HepG2 (cell line): ENCODE measurements at regions not wholly inside any gene's neighbourhood (a gene's known extent, or its start where the extent isn't known, plus 50 kb on each side); places are given as distances from the start of the nearest gene placed in this dataset.

Experiments used
- EZH2 ChIP-seq: conservative IDR thresholded peaks from 2 replicates; pipeline ENCODE4 v1.6.1; 2012; ENCODE audit warnings: mild to moderate bottlenecking, low read depth, low read length, moderate library complexity
- HNRNPL ChIP-seq: fragments of 200-400 bp; formaldehyde crosslinking; IDR thresholded peaks from 2 replicates; pipeline ENCODE4 v1.6.1; 2017; ENCODE audit warnings: mild to moderate bottlenecking, low read depth, low read length
- SMYD3 ChIP-seq: sonication (generic); formaldehyde crosslinking; IDR thresholded peaks from 2 replicates; pipeline ENCODE4 v1.8.1; 2023; ENCODE audit warnings: mild to moderate bottlenecking, missing genetic modification reagents
- SNAPC2 ChIP-seq: sonication (generic); formaldehyde crosslinking; IDR thresholded peaks from 2 replicates; pipeline ENCODE4 v1.8.1; 2022; ENCODE audit warnings: mild to moderate bottlenecking, missing genetic modification reagents
- SNRNP70 ChIP-seq: fragments of 200-400 bp; formaldehyde crosslinking; IDR thresholded peaks from 2 replicates; pipeline ENCODE4 v1.6.1; 2017; ENCODE audit warnings: mild to moderate bottlenecking, low read depth, low read length, moderate library complexity
- SRF ChIP-seq: IDR thresholded peaks from 2 replicates; pipeline ENCODE4 v1.6.1; 2011; ENCODE audit warnings: mild to moderate bottlenecking, low read depth, low read length, moderate library complexity
- TBP ChIP-seq: sonication (generic); formaldehyde crosslinking; IDR thresholded peaks from 2 replicates; pipeline ENCODE4 v1.5.0; 2020; ENCODE audit warnings: missing genetic modification reagents
- USF2 ChIP-seq, 2 experiments: sonication (generic) in 1 of 2; formaldehyde crosslinking in 1 of 2; IDR thresholded peaks; 2 replicates each; pipeline versions ENCODE4 v1.5.1 to v1.6.1; 2011 to 2020; ENCODE audit warnings: borderline replicate concordance in 1 of 2, low read depth in 1 of 2, low read length in 1 of 2, mild to moderate bottlenecking in 1 of 2, missing genetic modification reagents in 1 of 2, moderate library complexity in 1 of 2
- ZFP36 ChIP-seq: fragments of 150-350 bp; IDR thresholded peaks from 2 replicates; pipeline ENCODE4 v1.6.1; 2018; ENCODE audit warnings: borderline replicate concordance, low read length, low read depth; ENCODE audit not compliant: partially characterized antibody
- ZNF547 ChIP-seq: sonication (generic); formaldehyde crosslinking; IDR thresholded peaks from 2 replicates; pipeline ENCODE4 v1.5.1; 2020; ENCODE audit warnings: mild to moderate bottlenecking, missing genetic modification reagents
- ZNF737 ChIP-seq: sonication (generic); formaldehyde crosslinking; IDR thresholded peaks from 2 replicates; pipeline ENCODE4 v1.5.0; 2020; ENCODE audit warnings: missing genetic modification reagents, mild to moderate bottlenecking, borderline replicate concordance
- ZSCAN29 ChIP-seq: sonication (generic); formaldehyde crosslinking; conservative IDR thresholded peaks from 2 replicates; pipeline ENCODE4 v1.4.0; 2020; ENCODE audit warnings: mild to moderate bottlenecking, missing genetic modification reagents
- TF ChIP-seq, protein P1 (sequence below): sonication (generic); formaldehyde crosslinking; IDR thresholded peaks from 2 replicates; pipeline ENCODE4 v1.5.0; 2020; ENCODE audit warnings: mild to moderate bottlenecking, missing genetic modification reagents, moderate library complexity

DNA sequence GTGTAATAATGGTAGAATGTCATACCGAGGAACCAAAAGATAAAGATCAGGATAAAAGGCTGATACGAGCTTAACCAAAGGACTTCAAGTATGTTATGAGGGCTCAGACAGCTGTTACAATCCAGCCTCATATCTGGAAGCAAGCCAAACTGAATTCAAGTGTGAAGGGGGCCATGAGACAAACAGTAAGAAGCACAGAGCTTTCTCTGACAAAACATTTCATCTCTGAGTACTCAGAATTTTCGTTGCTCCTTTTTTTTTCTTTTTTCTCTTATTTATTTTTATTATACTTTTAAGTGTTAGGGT, 52.9 kb upstream of the CD180 start:
- TF ChIP-seq SNRNP70, result no peak
- no peak for TF ChIP-seq SMYD3 (CRISPR knock-in tag)
- TF ChIP-seq ZNF547 (CRISPR knock-in tag), result no peak
- no peak for TF ChIP-seq SRF
- no peak for TF ChIP-seq ZFP36
- no peak for TF ChIP-seq TBP (CRISPR knock-in tag)
- TF ChIP-seq, protein P1, sequence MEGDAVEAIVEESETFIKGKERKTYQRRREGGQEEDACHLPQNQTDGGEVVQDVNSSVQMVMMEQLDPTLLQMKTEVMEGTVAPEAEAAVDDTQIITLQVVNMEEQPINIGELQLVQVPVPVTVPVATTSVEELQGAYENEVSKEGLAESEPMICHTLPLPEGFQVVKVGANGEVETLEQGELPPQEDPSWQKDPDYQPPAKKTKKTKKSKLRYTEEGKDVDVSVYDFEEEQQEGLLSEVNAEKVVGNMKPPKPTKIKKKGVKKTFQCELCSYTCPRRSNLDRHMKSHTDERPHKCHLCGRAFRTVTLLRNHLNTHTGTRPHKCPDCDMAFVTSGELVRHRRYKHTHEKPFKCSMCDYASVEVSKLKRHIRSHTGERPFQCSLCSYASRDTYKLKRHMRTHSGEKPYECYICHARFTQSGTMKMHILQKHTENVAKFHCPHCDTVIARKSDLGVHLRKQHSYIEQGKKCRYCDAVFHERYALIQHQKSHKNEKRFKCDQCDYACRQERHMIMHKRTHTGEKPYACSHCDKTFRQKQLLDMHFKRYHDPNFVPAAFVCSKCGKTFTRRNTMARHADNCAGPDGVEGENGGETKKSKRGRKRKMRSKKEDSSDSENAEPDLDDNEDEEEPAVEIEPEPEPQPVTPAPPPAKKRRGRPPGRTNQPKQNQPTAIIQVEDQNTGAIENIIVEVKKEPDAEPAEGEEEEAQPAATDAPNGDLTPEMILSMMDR (CRISPR knock-in tag), result no peak
- no peak for TF ChIP-seq SNAPC2 (CRISPR knock-in tag)
- TF ChIP-seq ZSCAN29 (CRISPR knock-in tag), result no peak
- no peak for TF ChIP-seq USF2 (IDR thresholded peaks at IDR 0.05; ENCODE audit: low read depth, low read length)
- no peak for TF ChIP-seq USF2 (CRISPR knock-in tag; IDR thresholded peaks at IDR 0.05; ENCODE audit: borderline replicate concordance)
- no peak for TF ChIP-seq EZH2
- no peak for TF ChIP-seq ZNF737 (CRISPR knock-in tag)
- TF ChIP-seq HNRNPL, result no peak
